Activated CD4-positive, alpha-beta T cell treated with anti-CD3 and anti-CD28 coated beads, Interleukin-10, Interleukin-2, amounts not matched to agents 100 ng/mL and 50 ng/mL, durations not matched to agents 16 hours and 8 hours (primary cell): ENCODE measurements at regions not wholly inside any gene's neighbourhood (a gene's known extent, or its start where the extent isn't known, plus 50 kb on each side); places are given as distances from the start of the nearest gene placed in this dataset.
"Not testable (repeated sequence)": the region's sequence is repeated elsewhere in the genome, so short reads cannot be mapped to it uniquely, and the experiment has no call there.

Experiments used
- DNase-seq: peaks from one replicate; pipeline ENCODE4 v3.0.0-alpha.2; 2020

DNA sequence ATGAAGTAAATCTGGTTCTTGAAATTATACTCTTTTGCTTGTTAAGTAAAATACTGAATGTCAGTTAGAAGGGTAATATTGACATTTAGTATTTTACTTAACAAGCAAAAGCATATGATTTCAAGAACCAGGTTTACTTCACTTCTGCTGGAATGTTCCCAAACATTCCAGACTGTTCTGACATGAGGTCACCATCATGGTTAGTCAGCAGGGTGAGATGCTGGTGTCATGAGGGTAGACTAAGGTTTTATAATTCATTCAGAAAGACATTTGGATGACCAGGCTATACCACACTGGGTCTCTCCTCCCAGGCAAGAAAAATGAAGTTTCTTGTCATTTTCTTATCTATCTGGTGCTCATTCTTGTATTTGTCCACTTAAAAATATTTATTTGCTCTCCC is 414.4 kb upstream of the MMS22L start:
- DNase-seq: no peak

DNA sequence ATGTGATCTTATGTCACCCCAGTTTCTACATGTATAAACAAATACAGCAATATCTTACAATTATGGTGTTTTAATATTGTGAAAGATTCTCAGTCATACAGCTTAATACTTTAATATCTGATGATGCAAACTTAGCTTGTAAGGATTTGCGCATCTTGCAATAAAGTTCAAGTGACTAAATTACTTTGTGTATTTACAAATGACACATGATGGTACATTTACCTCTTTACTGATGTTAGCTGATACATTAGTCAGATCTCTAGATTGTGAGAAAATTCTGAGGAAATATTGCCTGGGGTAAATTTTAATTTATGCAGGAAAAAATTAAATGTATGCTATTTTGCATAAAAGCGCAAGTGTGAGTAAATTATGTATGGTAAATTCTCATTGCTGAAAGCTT is 418.8 kb upstream of the MMS22L start:
- DNase-seq: no peak

DNA sequence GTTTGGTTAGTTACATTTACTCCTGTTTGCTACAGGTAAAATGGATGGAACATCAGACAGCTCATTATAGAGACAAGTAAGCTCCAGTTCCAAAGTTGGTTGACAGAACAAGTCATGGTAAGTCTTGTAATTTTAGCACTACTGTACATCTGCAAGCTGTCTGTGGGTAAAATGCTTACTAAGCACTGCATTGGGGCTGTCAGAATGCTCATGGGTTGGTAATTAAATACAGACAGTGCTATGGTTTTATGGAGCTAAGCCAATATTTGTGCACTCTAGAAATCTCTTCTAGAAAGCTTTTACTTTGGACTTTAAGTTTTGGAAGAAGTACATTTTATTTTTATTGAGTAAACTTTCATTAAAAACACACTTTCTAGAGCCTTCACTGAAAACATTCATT is 419.2 kb upstream of the MMS22L start:
- no peak for DNase-seq

DNA sequence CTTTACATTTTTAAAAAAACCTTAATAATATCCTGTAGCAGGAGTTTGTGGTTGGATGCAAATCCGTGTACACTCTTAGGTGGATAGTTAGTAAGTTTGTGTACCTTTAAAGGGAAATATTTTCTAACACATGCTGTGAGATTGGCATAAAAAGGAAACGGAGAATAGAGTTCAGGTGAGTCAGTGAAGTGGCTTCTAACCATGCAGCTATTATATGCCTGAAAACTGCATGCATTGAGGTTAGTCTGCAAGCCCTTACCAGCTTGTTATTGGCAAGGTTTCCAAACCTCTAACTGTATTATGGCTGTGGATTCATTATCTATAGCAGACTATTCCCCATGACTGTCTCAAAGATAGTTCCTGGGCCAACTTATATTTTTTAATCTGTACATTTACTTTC is 420.6 kb upstream of the MMS22L start:
- no peak for DNase-seq

DNA sequence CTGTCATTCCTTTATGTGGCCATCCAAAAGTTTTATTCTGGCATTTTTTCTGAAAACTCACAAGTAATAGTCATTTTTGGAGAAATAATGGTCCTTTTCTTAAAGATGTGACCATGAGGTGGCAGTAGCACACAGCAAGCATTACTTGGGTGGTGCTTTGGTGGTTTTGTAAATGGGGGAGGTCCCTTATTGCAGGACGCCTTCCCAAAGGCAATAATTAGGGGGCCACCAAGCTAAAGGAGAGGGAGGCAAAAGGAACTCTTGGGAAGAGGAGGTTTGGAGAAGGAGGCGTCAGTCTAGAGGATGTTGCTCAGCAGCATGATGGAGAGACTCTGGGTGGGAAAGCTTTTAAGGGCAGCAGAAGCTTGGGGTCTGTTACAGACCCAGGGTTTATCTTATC is 422.6 kb upstream of the MMS22L start:
- no peak for DNase-seq

DNA sequence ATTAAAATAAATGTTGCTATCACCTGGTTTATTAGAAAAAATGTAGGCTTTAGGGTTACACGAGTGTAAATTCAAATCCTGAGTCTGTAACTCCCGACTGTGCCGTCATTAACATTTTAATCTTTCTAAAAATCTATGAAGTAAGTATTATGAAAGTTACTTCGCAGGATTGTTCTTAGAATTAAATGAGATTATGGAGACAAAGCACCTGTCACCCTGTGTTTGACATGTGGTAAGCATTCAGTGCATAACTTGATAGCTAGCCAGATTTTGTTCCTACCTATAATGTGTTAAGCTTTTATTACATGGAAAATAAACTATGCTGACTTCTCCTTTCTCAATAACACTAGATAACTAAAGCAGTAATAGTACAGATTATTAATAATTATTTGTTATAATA is 429.7 kb upstream of the MMS22L start:
- no peak for DNase-seq

DNA sequence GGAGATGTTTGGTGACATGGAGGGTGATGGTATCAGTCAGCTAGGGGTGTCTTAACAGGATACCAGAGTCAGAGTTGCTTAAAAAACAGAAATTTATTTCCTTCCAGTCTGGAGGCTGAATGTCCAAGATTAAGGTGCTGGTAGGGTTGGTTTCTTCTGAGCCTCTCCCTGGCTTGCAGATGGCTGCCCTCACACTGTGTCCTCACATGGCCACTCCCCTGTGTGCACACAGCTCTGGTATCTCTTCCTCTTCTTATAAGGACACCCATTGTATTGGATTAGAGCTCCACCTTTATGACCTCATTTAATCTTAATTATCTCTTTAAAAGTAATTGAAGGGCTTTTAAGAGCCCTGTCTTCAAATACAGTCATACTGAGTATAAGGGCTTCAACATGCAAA is 431.8 kb upstream of the MMS22L start:
- DNase-seq: no peak

DNA sequence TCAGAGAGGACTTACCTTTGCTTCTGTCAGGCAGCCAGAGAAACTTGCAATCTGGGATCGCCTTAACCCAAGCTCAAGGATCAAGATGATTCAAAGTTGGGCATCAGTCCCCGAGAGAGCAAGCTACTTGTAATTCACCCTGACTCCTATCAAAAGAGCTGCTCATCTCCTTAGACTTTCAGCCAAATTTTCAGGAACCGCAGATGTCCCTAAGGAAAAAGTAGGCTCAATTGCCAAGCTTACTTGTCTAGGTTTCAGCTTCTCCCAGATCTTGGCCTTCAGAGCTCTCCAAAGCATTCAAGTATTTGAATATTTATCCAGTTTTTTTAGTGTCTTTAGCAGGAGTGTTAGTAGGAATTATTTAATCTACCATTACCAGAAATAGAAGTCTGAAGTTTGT is 434.1 kb upstream of the MMS22L start:
- no peak for DNase-seq

DNA sequence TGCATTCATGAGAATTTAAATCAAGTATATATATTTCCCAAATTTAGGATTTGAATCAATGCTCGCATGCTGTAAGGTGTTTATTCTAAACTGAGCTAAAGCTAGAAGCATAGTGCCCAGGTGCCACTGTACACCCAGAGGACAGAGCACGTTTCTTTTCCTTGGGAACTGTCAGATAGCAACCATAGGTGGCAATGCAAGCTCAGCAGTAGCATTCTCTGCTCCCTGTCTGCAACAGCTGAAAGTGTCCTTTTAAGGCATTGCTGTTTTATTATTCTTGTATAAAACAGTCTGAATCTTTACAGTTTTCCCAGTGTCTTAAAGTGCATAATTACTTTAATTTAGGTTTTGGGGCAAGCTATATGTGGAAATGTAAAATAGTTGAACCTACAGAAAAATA is 443.4 kb upstream of the MMS22L start:
- DNase-seq: no peak

DNA sequence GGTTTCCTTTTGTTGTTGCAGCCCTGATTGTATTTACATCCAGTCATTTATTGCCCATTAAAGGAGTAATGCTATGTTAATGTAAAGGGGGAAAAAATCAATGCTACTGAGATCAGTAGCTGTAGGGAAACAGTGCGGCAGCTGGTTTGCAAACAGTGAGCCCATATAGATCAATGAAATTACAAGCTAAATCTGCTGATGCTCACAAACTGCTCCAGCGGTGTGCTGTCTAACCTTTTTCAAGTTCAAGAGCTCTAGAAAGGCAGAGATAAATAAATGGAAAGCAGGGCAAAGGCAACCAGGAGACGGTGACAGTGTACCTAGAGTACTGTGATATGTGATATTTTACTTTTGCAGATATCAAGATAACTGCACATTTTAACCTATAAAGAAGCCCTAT is 449.0 kb upstream of the MMS22L start:
- no peak for DNase-seq

DNA sequence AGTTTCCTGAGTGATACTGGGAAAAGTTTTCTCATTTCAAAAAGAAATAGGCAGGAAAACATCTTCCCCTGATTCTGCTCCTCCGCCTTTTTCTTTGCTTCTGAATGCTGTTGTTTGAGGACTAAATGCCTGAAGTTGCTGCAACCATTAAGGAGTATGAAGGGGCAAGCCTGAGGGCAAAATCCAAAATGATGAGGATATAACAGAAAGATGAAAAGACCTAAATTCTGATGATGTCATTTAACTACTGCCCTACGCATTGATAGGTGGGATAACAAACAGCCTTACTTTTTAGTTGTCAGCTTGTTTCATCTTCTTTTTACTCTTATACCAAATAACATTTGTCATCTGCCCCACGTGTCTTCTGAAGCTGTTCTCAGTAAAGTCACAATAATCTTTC is 474.6 kb upstream of the MMS22L start:
- no peak for DNase-seq

DNA sequence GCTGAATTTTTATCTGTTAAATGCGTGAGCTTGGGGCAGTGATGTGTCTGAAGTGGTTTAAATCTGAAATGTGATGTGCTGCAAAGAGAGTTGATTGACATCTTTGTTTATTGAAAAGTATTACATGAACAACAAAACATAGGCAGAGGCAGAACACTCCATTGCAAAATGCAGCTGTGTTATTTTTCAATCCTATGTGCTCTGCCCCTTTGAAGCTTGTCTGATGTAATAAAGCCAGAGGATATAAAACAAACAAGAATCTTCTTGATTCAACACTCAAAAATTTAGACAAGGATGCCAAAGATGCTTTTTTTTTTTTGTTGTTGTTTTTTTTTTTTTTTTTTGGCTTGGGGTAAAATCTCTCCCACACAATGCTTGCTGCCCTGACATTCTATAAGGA is 482.4 kb upstream of the MMS22L start:
- no peak for DNase-seq

DNA sequence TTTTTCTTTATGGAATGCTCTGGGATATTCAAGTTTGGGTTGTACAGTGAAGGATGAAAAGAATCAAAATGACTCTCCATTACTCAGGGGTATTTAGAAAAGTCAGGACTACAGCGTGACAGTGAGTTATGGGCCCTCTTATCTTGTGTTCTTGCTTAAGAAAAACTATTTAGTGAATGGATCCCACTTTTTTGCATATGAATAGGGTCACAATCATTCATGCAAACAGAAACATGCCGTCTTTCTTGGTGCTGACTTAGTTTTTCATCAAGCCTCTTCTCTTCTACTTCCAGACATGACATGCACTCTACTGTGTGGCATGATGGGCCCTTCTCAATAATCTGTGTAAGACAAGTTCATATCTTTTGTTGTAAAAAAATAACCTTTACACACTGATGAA is 488.4 kb upstream of the MMS22L start:
- no peak for DNase-seq

DNA sequence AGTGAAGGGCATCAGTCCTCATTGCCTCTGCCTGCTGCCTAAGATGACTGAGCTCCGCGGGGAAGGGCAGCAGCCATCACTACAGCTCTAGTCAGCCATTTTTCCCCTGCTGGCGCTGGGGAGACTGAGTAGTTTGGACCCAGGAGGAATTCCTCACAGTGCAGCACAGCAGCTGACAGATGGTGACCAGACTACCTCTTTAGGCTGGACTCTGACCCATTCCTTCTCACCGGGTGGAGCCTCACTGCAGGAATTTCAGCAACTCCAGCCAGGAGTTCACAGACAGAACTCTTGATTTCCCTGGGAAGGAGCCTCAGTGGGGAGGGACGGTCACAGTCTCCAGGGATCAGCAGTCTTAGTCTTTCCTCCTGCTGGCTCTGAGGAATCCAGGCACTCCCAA is 492.0 kb upstream of the MMS22L start:
- no peak for DNase-seq

DNA sequence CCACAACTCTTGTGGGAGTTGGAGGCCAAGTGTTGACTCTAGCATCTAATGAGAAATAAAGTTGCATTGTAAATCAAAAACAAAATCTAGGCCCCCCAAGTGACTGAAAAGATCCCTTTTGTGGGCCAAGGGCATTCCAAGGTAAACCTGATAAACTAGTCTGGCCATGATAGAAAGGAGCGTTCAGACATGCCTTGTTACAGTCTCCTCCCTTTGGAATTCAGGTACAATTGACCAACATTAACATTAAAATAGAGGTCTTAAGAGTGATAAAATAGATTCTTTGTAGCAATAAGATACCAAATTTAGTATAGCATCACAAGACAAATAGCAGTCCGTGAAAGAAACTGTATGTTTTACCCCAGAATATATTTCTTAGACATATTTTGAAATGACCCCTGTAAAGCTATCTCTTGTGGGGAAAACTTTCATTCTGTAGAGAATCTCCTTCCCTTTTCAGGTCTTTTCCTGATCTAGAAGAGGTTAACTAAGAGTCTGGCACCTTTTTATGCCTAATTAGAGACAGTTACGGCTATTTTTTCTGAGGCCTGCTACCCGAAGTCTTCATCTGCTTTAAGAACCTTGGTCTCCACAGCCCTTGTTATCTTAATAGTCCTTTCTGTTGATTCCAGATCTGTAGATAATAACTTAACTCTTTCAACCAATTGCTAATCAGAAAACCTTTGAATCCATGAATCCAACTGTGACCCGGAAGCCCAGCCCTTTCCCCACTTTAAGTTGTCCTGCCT is 495.4 kb upstream of the MMS22L start:
- no peak for DNase-seq

DNA sequence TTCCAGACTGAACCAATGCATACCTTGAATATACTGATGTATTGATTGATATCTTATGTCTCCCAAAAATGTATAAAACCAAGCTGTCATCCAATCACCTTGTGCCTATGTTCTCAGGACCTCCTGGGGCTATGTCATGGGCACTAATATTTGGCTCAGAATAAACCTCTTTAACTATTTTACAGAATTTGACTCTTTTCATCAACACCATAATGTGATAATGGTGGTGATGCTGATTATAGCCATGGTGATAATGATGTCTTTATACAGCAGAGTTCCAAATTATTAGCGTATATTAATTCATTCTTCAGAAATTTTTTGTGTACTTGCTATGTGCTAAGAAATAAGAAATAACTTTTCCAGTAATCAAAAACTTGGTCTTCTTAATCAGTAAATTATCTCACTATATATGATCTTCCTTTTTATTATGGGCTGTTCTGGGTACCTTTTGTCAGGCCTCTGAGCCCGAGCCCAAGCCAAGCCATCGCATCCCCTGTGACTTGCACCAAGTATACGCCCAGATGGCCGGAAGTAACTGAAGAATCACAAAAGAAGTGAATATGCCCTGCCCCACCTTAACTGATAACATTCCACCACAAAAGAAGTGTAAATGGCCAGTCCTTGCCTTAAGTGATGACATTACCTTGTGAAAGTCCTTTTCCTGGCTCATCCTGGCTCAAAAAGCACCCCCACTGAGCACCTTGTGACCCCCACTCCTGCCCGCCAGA is 496.2 kb upstream of the MMS22L start:
- not testable (repeated sequence) for DNase-seq

DNA sequence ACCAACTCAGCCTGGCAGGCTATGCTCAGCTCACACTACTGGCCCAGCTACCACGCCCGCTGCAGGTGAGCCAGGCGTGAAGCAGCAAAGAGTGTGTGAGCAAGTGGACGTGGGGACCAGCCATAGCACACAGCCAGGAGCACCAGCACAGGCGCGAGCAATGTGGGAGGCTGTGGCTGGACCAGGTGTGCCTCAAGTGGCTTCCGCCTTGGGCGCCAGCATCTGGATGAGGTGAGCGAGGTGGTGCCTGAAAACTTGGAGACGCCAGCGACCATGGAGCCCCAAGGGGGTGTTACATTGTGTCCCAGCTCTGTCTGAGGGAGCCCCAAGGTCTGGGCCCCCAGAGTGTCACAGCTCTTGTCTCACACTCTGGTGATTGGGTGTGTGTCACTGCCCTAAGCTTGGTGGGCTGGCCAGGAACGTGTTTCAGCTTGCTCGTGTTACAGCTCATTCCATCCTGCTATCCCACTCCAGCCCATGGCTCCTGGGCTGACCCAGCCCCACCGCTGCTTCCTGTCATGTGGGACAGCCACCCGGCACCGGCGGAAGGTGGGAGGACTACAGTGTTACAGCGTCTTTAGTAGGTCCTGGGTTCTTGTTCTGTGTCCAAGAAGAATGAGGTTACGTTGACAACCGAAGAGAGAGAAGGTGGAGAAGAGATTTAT is 508.0 kb upstream of the MMS22L start:
- DNase-seq: no peak

DNA sequence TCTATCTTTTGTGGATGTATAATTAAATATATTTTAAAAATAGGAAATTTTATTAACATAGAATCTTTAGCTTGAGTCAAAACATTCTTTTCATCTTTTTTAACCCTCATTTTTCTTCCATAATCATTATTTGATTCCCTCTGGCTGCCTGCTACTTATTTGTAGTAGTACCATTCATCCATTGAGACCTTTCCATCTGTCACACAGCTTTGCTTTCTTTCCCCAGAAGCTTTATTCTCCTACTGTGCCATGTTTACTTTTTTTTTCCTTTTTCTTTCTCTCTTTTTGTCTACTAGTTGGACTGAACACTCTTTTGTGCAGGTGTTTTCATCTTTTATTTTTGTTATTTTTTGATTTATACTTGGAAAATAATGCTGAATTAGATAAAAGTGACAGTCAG is 522.6 kb upstream of the MMS22L start:
- no peak for DNase-seq

DNA sequence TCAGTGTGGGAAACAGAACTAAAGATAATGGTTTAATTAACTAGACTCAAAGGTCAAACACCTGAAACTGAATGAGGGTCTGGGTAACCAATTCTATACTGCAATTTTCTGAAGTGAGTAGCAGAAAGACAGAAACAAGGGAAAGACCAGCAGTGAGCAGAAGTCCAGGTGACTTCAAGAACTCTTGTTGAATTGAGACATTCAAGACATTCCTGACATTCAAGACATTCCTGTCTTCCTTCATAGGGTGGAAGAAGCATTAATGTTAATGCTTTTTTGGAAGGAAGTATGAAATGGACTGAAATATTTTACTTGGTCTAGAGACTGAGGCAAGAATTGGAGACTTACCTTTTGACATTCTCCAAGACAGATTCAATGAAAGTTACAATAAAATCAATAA is 529.9 kb upstream of the MMS22L start:
- DNase-seq: no peak

DNA sequence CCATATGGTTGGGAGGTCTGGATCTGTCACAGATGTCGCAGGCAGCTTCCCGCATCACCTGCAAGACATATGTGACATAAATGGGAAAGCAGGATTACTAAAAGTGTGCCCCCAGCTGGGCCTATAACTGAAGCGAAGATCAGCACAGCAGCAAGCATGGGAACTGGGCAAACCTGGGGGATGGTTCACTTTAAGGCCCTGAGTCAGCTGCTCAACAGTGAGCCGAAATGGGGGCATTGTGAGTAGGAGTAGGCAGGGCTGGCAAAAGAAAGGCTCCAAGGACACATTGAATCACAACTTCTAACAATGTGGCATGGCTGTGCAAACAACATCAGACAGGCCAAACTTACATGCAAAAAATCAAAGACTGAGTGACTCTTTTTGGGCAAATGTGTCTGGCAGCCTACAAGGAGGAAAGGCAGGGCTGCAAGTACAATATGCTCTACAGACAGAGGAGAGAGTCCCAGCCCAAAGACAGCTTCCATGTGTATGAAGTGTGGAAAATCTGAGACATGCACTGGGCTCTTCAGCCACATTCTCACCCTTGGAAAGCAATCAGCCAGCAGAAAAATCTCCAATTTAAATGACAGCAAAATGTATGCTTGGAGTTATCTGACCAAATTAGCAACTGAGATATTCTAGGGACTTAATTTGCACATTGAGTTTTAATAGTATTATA is 531.0 kb upstream of the MMS22L start:
- no peak for DNase-seq

DNA sequence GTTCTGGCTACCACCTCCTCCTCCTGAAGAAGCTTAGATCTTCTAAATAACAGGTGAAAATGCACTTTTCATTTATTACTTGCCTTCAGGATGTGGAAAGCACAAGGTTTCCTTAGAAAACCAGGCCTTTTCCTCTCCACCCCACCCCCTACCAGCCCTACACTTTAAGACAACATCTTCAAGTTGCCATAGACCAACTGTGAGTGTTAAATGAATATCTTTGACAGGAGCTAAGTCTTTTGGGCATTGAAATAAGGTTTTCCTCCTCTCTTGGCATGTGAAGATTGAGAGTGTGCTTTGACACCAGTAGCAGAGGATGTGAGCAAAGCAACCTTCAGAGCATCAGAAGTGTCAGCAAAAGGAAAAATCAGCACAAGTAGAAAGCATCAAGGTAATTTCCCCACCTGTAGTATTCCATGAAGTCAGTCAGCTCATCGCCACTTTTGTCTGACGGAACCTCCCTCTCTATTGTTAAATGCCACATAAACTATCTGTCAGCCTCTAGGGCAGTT is 532.3 kb upstream of the MMS22L start:
- DNase-seq: no peak

DNA sequence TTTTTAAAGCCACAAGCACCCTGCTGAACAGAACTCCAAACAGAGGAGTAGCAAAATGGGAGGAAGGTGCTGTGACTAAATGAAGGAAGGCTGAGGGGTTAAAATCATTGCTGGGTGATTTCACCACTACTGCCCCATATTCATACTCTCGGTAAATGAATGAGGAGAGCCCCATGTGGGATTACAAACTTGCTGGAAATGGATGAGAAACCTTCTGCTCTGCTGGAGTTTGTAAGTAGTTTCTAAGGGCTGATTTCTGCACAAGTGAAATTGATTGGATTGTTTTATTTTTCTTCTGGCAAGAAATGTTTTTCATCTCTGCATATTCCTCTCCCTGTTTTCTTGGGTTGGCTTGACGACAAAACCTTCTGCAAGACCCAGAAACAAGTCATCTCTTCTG is 533.5 kb upstream of the MMS22L start:
- no peak for DNase-seq

DNA sequence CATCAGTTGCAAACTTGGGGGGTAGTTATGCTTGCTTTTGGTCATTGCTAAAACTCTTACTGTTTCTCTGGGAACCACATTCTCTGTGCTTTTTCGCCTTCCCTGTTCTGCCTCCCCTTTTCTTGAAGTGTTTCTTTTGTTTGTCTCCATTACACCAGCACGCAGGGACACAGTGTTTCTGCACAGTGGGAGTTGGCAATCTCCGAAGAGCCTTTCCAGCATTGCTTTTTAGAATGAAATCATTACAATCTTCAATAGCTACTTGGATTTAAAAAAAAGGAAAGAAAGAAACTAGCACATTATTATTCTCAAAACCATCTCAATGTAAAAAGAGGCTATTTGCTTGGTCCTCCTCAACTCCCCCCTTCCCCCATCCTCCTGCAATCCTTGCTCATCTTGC is 536.7 kb upstream of the MMS22L start:
- no peak for DNase-seq

DNA sequence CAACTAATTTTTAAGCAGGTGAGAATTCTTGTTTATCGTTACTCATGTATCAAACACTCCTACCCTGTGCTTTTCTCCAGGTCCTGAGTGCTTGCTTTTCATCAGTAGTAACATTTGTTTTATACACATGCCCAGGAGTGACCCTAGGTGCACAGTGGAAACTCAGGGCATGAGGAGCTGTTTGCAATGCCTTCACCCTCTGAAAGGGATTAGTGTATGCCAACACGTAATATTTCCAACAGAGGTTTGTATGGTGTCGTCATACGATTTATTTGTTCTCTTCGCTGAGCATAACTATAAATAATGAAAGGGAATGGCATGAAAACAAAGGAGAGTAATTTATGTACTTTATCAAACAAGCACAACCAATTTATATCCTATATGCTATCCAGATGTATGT is 537.4 kb upstream of the MMS22L start:
- no peak for DNase-seq
